HepG2 (cell line): ENCODE measurements at regions not wholly inside any gene's neighbourhood (a gene's known extent, or its start where the extent isn't known, plus 50 kb on each side); places are given as distances from the start of the nearest gene placed in this dataset.

Experiments
- ATRX ChIP-seq: sonication (generic); formaldehyde crosslinking; IDR thresholded peaks from 2 replicates; pipeline ENCODE4 v1.4.0; 2020; ENCODE audit warnings: missing genetic modification reagents, borderline replicate concordance
- CHD4 ChIP-seq: fragments of 200-600 bp; sonication (generic); IDR thresholded peaks from 2 replicates; pipeline ENCODE4 v1.7.0; 2017; ENCODE audit warnings: mild to moderate bottlenecking, low read length, borderline replicate concordance
- EZH2 ChIP-seq: conservative IDR thresholded peaks from 2 replicates; pipeline ENCODE4 v1.6.1; 2012; ENCODE audit warnings: mild to moderate bottlenecking, low read depth, low read length, moderate library complexity
- FOXK2 ChIP-seq: fragments of 450-650 bp; IDR thresholded peaks from 2 replicates; pipeline ENCODE4 v1.6.1; 2016
- HDAC6 ChIP-seq: fragments of 200-600 bp; sonication (generic); IDR thresholded peaks from 2 replicates; pipeline ENCODE4 v1.7.0; 2017; ENCODE audit warnings: mild to moderate bottlenecking, antibody characterized with exemption, low read length, low read depth
- NCOR1 ChIP-seq: fragments of 200-600 bp; sonication (generic); IDR thresholded peaks from 2 replicates; pipeline ENCODE4 v1.7.0; 2017; ENCODE audit warnings: antibody characterized with exemption, low read length, borderline replicate concordance
- POLR2AphosphoS5 ChIP-seq: IDR thresholded peaks from 2 replicates; pipeline ENCODE4 v1.6.1; 2012; ENCODE audit warnings: low read depth, low read length
- RFX3 ChIP-seq: IDR thresholded peaks from 2 replicates; pipeline ENCODE4 v1.6.1; 2016; ENCODE audit warnings: missing biosample characterization, missing genetic modification reagents
- ZNF263 ChIP-seq: sonication (generic); formaldehyde crosslinking; IDR thresholded peaks from 2 replicates; pipeline ENCODE4 v1.4.0; 2020; ENCODE audit warnings: missing genetic modification reagents
- ZNF354B ChIP-seq: sonication (generic); formaldehyde crosslinking; IDR thresholded peaks from 2 replicates; pipeline ENCODE4 v1.8.0; 2022; ENCODE audit warnings: mild to moderate bottlenecking, missing genetic modification reagents
- TF ChIP-seq, protein P1 (sequence below): sonication (generic); formaldehyde crosslinking; IDR thresholded peaks from 2 replicates; pipeline ENCODE4 v1.5.0; 2020; ENCODE audit warnings: mild to moderate bottlenecking, missing genetic modification reagents, moderate library complexity

GRCh38 chr1:68916221-68916902, 419.5 kb upstream of the DEPDC1 start:
- TF ChIP-seq RFX3 (CRISPR knock-in tag) = no peak
- TF ChIP-seq, protein P1, sequence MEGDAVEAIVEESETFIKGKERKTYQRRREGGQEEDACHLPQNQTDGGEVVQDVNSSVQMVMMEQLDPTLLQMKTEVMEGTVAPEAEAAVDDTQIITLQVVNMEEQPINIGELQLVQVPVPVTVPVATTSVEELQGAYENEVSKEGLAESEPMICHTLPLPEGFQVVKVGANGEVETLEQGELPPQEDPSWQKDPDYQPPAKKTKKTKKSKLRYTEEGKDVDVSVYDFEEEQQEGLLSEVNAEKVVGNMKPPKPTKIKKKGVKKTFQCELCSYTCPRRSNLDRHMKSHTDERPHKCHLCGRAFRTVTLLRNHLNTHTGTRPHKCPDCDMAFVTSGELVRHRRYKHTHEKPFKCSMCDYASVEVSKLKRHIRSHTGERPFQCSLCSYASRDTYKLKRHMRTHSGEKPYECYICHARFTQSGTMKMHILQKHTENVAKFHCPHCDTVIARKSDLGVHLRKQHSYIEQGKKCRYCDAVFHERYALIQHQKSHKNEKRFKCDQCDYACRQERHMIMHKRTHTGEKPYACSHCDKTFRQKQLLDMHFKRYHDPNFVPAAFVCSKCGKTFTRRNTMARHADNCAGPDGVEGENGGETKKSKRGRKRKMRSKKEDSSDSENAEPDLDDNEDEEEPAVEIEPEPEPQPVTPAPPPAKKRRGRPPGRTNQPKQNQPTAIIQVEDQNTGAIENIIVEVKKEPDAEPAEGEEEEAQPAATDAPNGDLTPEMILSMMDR (CRISPR knock-in tag) = no peak
- TF ChIP-seq POLR2AphosphoS5 = no peak
- TF ChIP-seq ATRX (CRISPR knock-in tag) = no peak
- TF ChIP-seq NCOR1 = no peak
- no peak for TF ChIP-seq ZNF263
- TF ChIP-seq HDAC6 = no peak
- no peak for TF ChIP-seq ZNF354B (CRISPR knock-in tag)
- no peak for TF ChIP-seq FOXK2
- no peak for TF ChIP-seq EZH2
- no peak for TF ChIP-seq CHD4
